Glutamatergic neuron (in vitro differentiated cells): ENCODE measurements at regions not wholly inside any gene's neighbourhood (a gene's known extent, or its start where the extent isn't known, plus 50 kb on each side); places are given as distances from the start of the nearest gene placed in this dataset.

ENCODE experiments used
- DNase-seq: peaks from one replicate; pipeline ENCODE4 v3.0.0; 2022
- H3K27ac Mint-ChIP-seq: one replicate; pipeline ENCODE4 v1.8.0; 2020; ENCODE audit warnings: mild to moderate bottlenecking, mixed read lengths, inconsistent platforms; ENCODE audit not compliant: unreplicated experiment
- H3K27me3 Mint-ChIP-seq: one replicate; pipeline ENCODE4 v1.8.0; 2020; ENCODE audit warnings: mild to moderate bottlenecking, moderate library complexity, mixed read lengths, inconsistent platforms; ENCODE audit not compliant: unreplicated experiment
- H3K36me3 Mint-ChIP-seq: one replicate; pipeline ENCODE4 v1.8.0; 2020; ENCODE audit warnings: mild to moderate bottlenecking, mixed read lengths, inconsistent platforms; ENCODE audit not compliant: unreplicated experiment
- H3K4me1 Mint-ChIP-seq: one replicate; pipeline ENCODE4 v1.8.0; 2020; ENCODE audit warnings: mild to moderate bottlenecking, low read depth, mixed read lengths, inconsistent platforms; ENCODE audit not compliant: unreplicated experiment
- H3K4me3 Mint-ChIP-seq: one replicate; pipeline ENCODE4 v1.8.0; 2020; ENCODE audit warnings: mild to moderate bottlenecking, mixed read lengths, inconsistent platforms; ENCODE audit not compliant: unreplicated experiment
- H3K9me3 Mint-ChIP-seq: one replicate; pipeline ENCODE4 v1.8.0; 2020; ENCODE audit warnings: mild to moderate bottlenecking, moderate library complexity, mixed read lengths, inconsistent platforms; ENCODE audit not compliant: unreplicated experiment
- CTCF ChIP-seq: fragments of 200-600 bp; sonication (generic); IDR thresholded peaks from one replicate; pipeline ENCODE4 v1.5.0; 2021; ENCODE audit not compliant: partially characterized antibody, unreplicated experiment

GRCh38 chr9:86660146-86660943 is 287.0 kb downstream of the GAS1 start:
- no peak for DNase-seq
- Mint-ChIP-seq H3K4me3 (no peak overlapping the region), H3K4me1 (no peaks in the 10 kb centered on the region), H3K27me3 (no peaks in the 10 kb centered on the region), H3K36me3 (no peaks in the 10 kb centered on the region), H3K9me3 (no peaks in the 10 kb centered on the region), H3K27ac (no peak overlapping the region)
- TF ChIP-seq CTCF, result no peak

- H3K4me3 Mint-ChIP-seq, result no peak overlapping the region
- H3K36me3 Mint-ChIP-seq, result no peaks in the 10 kb centered on the region
- no peak for TF ChIP-seq CTCF
- H3K27me3 Mint-ChIP-seq, result no peaks in the 10 kb centered on the region
- H3K4me1 Mint-ChIP-seq, result no peaks in the 10 kb centered on the region
- no peaks in the 10 kb centered on the region for H3K9me3 Mint-ChIP-seq
- H3K27ac Mint-ChIP-seq, result no peak overlapping the region
- no peak for DNase-seq
Observed at GRCh38 chr9:86659413-86660046, 287.8 kb downstream of the GAS1 start.

GRCh38 chr9:86655147-86655546 is 292.2 kb downstream of the GAS1 start:
- Mint-ChIP-seq H3K27me3 (no peaks in the 10 kb centered on the region), H3K4me3 (no peak overlapping the region)

GRCh38 chr9:86653466-86653865 is 293.8 kb downstream of the GAS1 start:
- Mint-ChIP-seq H3K27ac (no peak overlapping the region), H3K36me3 (no peaks in the 10 kb centered on the region), H3K4me1 (no peaks in the 10 kb centered on the region), H3K27me3 (no peaks in the 10 kb centered on the region), H3K9me3 (no peaks in the 10 kb centered on the region), H3K4me3 (no peak overlapping the region)
- no peak for TF ChIP-seq CTCF
- no peak for DNase-seq

More at GRCh38 chr9:86655147-86655546, 292.2 kb downstream of the GAS1 start:
- no peaks in the 10 kb centered on the region for H3K9me3 Mint-ChIP-seq
- TF ChIP-seq CTCF, result no peak
- no peak overlapping the region for H3K27ac Mint-ChIP-seq
- DNase-seq, result no peak
- H3K36me3 Mint-ChIP-seq, result no peaks in the 10 kb centered on the region
- no peaks in the 10 kb centered on the region for H3K4me1 Mint-ChIP-seq

GRCh38 chr9:86652736-86653135 is 294.6 kb downstream of the GAS1 start:
- no peaks in the 10 kb centered on the region for H3K27me3 Mint-ChIP-seq
- DNase-seq, result no peak
- no peaks in the 10 kb centered on the region for H3K9me3 Mint-ChIP-seq

More at GRCh38 chr9:86652736-86653135, 294.6 kb downstream of the GAS1 start:
- TF ChIP-seq CTCF, result no peak
- no peaks in the 10 kb centered on the region for H3K4me1 Mint-ChIP-seq
- H3K36me3 Mint-ChIP-seq, result no peaks in the 10 kb centered on the region
- no peak overlapping the region for H3K4me3 Mint-ChIP-seq
- H3K27ac Mint-ChIP-seq, result no peak overlapping the region
